ENCODE measurements at regions not wholly inside any gene's neighbourhood (a gene's known extent, or its start where the extent isn't known, plus 50 kb on each side); places are given as distances from the start of the nearest gene placed in this dataset.

GRCh38 chr19:29431332-29431731 lies 94.5 kb upstream of the VSTM2B start:
- TF ChIP-seq CTCF (IDR thresholded peaks at IDR 0.05) (no peak), POLR2A (IDR thresholded peaks at IDR 0.05) (no peak)
